GM12891 (cell line): ENCODE measurements at regions not wholly inside any gene's neighbourhood (a gene's known extent, or its start where the extent isn't known, plus 50 kb on each side); places are given as distances from the start of the nearest gene placed in this dataset.
"Not testable (repeated sequence)": the region's sequence is repeated elsewhere in the genome, so short reads cannot be mapped to it uniquely, and the experiment has no call there.

Source experiments
- PAX5 ChIP-seq: IDR thresholded peaks from 2 replicates; pipeline ENCODE4 v1.6.1; 2011; ENCODE audit warnings: low read length, moderate library complexity, mild to moderate bottlenecking; ENCODE audit not compliant: insufficient read depth, severe bottlenecking
- POLR2A ChIP-seq: IDR thresholded peaks from 2 replicates; pipeline ENCODE4 v1.6.1; 2011; ENCODE audit warnings: low read depth, low read length, control low read depth
- POLR2AphosphoS5 ChIP-seq: IDR thresholded peaks from 2 replicates; pipeline ENCODE4 v1.6.1; 2011; ENCODE audit warnings: low read depth, low read length, control low read depth
- POU2F2 ChIP-seq: IDR thresholded peaks from 2 replicates; pipeline ENCODE4 v1.6.1; 2011; ENCODE audit warnings: low read depth, mild to moderate bottlenecking, control low read depth, low read length, moderate library complexity
- SPI1 ChIP-seq: IDR thresholded peaks from 2 replicates; pipeline ENCODE4 v1.6.1; 2011; ENCODE audit warnings: low read depth, low read length, control low read depth
- TAF1 ChIP-seq: IDR thresholded peaks from 2 replicates; pipeline ENCODE4 v1.6.1; 2011; ENCODE audit warnings: low read depth, low read length, control low read depth

DNA sequence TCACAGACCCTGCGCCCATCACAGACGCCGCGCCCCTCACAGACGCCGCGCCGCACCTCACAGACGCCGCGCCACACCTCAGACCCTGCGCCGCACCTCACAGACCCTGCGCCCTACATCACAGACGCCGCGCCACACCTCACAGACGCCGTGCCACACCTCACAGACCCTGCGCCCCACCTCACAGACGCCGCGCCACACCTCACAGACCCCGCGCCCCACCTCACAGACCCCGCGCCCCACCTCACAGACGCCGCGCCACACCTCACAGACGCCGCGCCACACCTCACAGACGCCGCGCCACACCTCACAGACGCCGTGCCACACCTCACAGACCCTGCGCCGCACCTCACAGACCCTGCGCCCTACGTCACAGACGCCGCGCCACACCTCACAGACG, 657.4 kb downstream of the TRIML1 start:
- TF ChIP-seq POLR2A, POLR2AphosphoS5, TAF1, SPI1, POU2F2, PAX5: not testable (repeated sequence)
